Choroid plexus epithelial cell (primary cell): ENCODE measurements at regions not wholly inside any gene's neighbourhood (a gene's known extent, or its start where the extent isn't known, plus 50 kb on each side); places are given as distances from the start of the nearest gene placed in this dataset.

Experiments used
- DNase-seq: peaks from one replicate; pipeline ENCODE4 v3.0.0-alpha.2; 2010; ENCODE audit warnings: low read depth
- H3K4me3 ChIP-seq: 2 replicates; pipeline ENCODE4 v1.5.1; 2011; ENCODE audit warnings: low read depth, mild to moderate bottlenecking, control low read depth, low read length, moderate library complexity
- CTCF ChIP-seq: conservative IDR thresholded peaks from 2 replicates; pipeline ENCODE4 v1.5.1; 2011; ENCODE audit warnings: low read depth, mild to moderate bottlenecking, control low read depth, inconsistent platforms, low read length, moderate library complexity

GRCh38 chr17:69706127-69706526 lies 291.6 kb downstream of the MAP2K6 start:
- no peak for DNase-seq
- no peak for TF ChIP-seq CTCF
- no peak overlapping the region for H3K4me3 ChIP-seq

GRCh38 chr17:69709441-69709840 lies 294.9 kb downstream of the MAP2K6 start:
- DNase-seq = no peak
- TF ChIP-seq CTCF = no peak
- H3K4me3 ChIP-seq = no peak overlapping the region

GRCh38 chr17:69710926-69711325 lies 296.4 kb downstream of the MAP2K6 start:
- TF ChIP-seq CTCF = no peak
- no peak overlapping the region for H3K4me3 ChIP-seq
- no peak for DNase-seq

DNA sequence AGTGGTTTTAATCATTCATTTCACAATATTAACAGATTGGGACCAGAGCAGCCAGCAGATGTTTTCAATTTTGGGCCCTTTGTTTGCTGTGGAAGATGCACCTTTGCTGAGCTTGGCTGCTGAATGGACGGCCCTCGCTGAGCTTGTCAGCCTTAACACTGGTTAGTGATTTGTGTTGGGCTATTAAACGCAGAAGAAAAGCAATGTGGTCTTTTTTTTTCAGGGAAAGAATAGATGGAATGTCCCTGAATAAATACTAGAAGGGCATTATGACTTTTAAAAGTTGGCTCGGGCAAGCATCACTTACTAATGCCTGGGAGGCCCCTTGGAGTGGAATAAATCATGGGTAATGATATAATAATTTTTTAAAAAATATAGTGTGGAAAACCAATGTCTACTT lies 297.0 kb downstream of the MAP2K6 start:
- no peak for TF ChIP-seq CTCF
- no peak for DNase-seq
- H3K4me3 ChIP-seq = no peak overlapping the region

GRCh38 chr17:69712801-69713311 lies 298.4 kb downstream of the MAP2K6 start:
- no peak for DNase-seq
- H3K4me3 ChIP-seq = no peak overlapping the region
- no peak for TF ChIP-seq CTCF

- no peak for DNase-seq
- H3K4me3 ChIP-seq = no peak overlapping the region
- no peak for TF ChIP-seq CTCF
Observed at GRCh38 chr17:69713815-69714214, 299.3 kb downstream of the MAP2K6 start.

GRCh38 chr17:69714669-69715068 lies 300.2 kb downstream of the MAP2K6 start:
- no peak for DNase-seq
- no peak overlapping the region for H3K4me3 ChIP-seq
- no peak for TF ChIP-seq CTCF
